ENCODE measurements at regions not wholly inside any gene's neighbourhood (a gene's known extent, or its start where the extent isn't known, plus 50 kb on each side); places are given as distances from the start of the nearest gene placed in this dataset.

DNA sequence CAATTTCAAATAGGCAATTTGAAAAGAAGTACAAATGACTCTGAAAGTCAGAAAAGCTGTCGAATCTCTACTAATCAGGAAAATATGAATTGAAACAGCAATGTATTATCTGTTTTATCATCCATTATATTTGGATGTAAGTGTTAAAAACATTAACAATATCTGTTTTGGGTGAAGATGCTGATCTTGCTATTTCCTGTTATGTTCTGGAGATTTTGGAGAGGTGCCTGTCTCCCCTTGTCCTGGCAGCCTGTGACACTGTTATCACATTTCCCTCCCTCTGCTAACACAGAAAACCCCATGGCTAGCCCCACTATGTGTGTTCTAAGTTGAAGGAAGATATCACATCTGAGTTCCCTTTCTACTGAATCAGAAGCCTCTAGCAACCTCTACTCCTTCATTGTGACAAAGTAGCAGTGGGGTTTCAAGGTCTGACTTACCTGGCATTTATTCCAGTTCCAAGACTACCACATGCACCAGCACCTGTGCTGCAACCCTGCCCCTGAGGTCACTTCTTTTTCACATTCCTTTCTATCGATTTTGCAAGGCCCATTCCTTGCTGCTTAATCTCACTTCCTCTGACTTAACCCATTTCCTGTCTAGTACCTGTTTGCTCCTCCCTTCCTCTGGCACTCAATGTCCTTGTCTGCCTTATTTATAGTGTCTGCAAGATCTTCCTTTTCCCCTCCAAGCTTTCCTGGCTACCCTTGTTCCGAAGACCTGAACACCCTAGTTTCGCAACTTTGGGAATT lies 95.5 kb upstream of the COL8A1 start:
- DNase-seq (ENCODE audit: low read depth), result peak; percentile 66

DNA sequence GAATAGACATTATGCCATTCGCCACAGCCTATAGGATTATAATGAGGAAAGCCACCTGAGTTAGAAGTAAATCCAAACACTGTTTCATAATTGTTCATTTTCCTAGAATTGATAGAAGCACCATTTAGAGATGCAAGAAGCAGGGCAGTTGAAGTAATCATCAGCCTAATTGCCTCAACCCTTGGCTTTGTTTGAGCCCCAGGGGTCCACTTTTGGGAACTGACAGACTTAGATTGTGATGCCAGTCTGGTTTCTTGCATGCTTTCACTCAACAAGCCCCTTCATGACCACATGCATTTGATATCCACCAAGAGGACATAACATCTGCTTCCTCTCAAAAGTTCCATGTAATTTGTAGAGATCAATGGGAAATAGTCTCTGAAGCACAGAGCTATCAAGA lies 97.2 kb upstream of the COL8A1 start:
- DNase-seq (ENCODE audit: low read depth), result no peak

DNA sequence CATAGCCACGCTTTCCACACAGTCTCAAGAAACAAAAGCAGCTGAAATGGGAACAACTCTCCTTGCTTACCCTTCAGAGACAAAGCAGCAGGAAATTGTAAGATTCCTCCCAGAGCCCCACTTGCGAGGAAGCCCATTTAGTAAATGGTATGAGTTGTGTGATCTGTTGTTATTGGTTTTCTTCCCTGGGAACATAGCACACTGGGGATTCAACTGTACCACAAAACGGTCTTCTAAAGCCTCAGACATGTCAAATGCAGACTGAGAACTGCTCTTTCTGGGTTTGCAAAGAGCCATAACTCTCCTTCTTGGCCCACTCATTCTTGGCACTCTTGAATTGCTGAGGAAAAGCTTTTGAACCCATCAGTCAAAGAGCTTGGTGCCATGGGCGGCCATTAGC lies 101.0 kb upstream of the COL8A1 start:
- no peak for DNase-seq (ENCODE audit: low read depth)

DNA sequence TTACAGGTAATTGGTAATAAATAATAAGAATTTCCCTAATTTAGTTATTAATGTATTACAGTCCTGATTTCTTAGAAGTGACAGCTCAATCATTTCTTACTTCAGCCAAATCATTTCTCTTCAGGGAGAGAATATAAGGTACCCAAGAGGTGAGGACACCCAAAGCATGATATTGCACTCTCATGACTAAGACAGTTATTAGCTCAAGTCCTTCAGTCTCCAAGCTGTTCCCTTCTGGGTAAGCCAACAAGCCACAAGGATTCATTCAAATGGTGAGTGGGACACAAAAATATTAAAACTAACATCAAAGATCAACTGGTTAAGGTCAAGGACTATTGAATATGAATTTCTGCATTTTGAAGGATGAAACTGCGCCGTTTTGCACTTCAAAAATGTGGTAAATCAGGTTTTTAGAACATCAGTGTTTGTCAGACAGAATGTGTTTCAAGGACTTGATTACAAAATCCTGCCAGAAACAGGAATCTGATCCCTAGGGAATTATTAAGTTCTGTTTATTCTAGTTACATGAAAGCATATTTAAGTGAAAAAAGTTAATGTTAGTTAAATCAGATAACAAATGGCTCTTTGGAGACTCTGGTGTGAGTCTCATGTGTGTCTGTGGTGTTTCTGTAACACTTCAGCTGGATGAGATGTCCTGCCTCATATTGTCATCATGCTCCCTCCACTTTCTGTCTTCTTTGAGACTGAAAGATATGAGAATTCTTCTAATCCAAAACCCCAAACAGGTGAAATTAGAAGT lies 101.7 kb upstream of the COL8A1 start:
- no peak for DNase-seq (ENCODE audit: low read depth)

- DNase-seq (ENCODE audit: low read depth), result peak; percentile 75
Observed at GRCh38 chr3:99534951-99535704, 103.3 kb upstream of the COL8A1 start.

GRCh38 chr3:99532246-99532645 lies 106.1 kb upstream of the COL8A1 start:
- peak; percentile 80 for DNase-seq (ENCODE audit: low read depth)

DNA sequence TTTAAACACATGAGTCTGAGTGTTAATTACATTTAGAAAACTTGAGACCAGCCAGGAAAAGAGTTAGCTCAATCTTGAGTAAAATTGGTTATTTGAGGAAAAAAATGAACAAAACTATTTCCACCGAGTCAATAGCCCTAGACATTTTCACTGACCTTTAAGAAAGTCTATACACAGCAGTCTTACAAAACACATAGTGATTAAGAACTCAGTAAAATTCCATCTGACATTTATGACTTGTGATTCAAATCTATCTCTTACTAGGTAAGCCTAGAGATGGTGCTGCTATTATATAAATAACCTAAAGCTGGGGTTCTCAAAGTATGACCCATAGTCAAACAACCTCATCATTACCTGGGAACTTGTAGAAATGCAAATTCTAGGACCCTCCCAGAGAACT lies 109.1 kb upstream of the COL8A1 start:
- no peak for DNase-seq (ENCODE audit: low read depth)

GRCh38 chr3:99526921-99527320 lies 111.5 kb upstream of the COL8A1 start:
- DNase-seq (ENCODE audit: low read depth), result no peak

DNA sequence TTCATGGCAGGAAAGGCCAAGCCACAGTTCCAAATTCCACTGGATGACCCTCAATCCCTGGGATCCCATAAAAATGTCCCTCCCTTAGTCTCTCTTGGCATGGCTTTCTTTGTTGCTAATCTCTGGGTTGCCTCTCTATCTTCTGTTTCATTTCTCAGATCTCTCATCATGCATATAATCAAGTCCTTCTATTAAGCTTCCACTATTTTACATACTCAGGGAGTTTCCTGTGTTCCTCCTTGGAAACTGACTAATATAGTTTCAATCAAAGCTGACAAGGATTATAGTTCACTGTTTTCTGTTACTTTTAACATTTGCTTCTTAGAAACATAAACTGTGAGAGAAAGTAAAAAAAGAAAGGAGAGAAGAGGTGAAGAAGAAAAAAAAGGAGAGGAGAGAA lies 113.8 kb upstream of the COL8A1 start:
- no peak for DNase-seq (ENCODE audit: low read depth)

DNA sequence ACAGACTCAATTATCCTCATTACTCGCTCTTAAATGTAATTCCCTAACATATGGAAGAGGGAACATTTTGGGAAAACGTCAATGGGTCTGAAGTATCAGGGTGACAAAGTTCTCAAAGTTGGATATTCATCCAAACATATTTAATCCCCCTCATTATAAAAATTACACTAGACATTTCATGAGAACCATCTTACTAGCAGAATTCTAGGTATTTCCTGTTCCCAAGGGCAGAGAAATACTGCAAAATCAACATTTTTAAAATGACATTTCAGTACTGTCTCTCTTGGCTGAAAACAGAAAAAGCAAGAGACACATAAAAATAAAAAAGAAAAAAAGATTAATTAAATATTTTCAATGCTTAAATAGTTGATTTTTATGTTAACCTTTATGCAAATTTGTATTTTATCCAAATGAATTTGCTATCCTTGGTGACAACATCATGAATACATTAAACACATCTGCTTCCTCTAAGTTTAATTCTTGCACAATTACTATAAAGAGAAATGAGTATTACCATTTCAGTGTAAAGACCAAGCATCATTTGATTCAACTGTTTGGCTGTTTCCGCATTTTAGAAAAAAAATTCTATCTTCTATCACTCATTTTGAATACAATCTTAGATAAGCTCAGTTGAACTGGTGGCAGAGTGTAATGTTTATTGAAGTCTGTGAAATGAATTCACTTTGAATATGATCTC lies 114.8 kb upstream of the COL8A1 start:
- DNase-seq (ENCODE audit: low read depth), result no peak

GRCh38 chr3:99522147-99522546 lies 116.2 kb upstream of the COL8A1 start:
- no peak for DNase-seq (ENCODE audit: low read depth)

DNA sequence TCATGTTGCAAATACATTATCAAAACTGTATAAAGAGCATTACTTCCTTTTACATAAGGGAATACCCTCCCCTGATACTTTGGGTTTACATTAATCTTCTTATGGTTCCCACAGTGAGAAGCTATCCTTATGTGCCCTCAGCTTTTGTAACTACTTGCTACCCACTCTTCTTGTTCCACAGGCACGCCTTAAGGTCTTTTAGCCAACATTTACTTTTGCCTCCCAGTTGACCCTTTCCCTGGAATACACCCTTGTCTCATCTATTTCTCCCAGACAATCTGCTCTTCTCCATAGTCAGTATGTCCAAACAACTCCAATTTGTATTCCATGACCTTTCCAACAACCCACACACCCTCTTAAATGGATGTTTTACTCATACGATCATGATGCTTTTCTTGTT lies 116.8 kb upstream of the COL8A1 start:
- no peak for DNase-seq (ENCODE audit: low read depth)

- no peak for DNase-seq (ENCODE audit: low read depth)
Observed at GRCh38 chr3:99520513-99520912, 117.9 kb upstream of the COL8A1 start.

DNA sequence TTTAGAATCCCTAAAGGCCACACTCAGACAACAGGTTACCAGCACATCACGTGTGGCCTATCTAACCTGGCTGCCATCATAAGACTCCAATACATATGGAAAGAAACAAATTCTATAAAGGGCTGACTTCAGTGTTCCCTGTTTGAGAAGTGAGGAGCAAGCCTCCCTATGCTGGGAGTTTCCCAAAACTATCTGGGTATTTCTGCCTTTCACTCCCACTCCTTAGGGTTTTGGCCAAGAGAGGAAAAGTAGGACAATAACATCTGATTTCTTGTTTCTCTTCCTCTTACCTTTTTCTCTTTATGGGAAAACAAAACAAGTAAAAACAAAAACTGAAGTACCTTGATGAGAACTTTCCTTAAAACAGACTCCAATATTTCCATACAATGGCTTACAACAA lies 121.5 kb upstream of the COL8A1 start:
- DNase-seq (ENCODE audit: low read depth), result no peak

DNA sequence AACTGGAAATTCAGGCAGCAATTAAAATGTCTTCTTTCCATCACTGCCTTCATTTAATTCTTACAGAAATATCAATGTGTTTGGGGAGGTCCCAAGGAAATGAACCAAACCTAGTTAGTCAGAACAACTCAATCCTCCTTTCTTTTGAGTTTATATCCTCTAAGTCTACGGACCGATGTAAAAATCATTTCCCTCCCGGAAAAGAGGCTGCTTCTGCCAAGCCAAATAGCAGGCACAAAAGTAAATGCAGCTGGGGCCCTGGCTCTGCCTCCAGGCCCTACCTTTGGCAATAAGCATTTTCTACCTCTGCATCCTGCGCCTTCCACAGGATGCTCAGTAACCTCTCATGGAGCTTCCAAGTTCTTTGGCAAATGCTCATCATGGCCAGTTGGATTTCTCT lies 122.5 kb upstream of the COL8A1 start:
- no peak for DNase-seq (ENCODE audit: low read depth)

DNA sequence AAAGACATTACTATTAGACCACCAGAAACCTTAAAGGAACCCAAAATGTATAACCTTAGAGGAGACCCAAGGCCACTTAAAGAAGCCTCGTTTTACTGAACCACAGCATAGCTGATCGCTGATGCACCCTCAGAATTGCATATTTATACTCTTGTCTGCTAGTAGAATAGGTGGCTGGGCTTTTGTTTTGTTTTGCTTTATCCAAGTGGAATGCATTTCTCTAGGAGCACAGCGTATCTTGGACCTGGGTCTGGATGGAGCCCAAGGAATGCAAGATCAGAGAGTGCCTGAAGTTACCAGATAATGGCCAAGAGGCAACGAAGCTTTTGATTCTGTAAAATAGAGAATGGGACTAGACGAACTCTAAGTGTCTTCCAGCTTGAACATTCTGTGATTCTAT lies 129.2 kb upstream of the COL8A1 start:
- peak; percentile 77 for DNase-seq (ENCODE audit: low read depth)

- DNase-seq (ENCODE audit: low read depth), result no peak
Observed at GRCh38 chr3:99508191-99508590, 130.2 kb upstream of the COL8A1 start.

DNA sequence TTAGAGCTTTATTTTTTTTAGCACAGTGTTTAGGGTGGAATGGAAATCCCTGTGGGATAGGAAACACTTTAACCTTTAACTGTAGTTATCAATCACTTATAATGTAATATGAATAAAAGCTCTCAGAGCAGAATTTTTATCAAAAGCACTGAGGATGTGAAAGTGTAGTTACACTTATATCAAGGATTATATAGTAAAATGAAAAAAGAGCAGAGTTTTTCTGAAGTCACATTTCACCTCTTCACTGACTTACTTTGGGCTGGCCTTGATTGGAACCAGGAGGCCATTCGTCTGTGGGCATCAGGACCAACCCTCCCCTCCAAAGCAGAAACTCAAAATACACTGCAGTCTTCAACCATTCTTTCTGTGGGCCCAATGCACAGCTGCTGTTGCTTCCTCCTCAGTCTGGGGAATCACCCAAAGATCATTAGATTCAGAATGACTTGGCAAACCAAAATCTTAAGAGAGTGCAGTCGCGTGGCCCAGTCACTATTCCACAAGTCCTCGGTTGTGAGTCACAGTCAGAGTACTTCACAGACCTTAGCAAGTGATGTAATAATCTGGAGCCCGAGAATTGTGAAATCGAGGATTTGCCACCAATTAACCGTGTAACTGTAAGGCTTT lies 132.6 kb upstream of the COL8A1 start:
- DNase-seq (ENCODE audit: low read depth), result peak; percentile 96

DNA sequence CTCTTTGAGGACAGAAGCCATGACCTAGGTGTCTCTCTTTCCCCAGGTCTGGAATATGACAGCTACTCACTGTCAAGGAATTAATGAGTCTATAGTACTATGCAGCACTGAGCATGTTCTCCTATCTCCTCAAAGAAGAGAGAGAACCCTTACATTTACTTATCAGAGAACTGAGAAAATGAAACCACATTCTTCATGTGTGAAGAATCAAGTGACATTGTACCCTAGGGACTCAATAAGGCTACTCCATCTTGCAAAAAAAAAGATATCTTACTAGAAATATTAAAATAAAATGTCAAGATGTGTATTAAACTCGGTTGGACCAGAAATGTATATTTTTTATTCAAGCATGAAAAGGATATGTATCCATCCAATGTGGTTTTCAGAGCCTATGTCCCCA lies 133.2 kb upstream of the COL8A1 start:
- DNase-seq (ENCODE audit: low read depth), result peak; percentile 16

GRCh38 chr3:99504258-99504657 lies 134.1 kb upstream of the COL8A1 start:
- DNase-seq (ENCODE audit: low read depth), result peak; percentile 73

DNA sequence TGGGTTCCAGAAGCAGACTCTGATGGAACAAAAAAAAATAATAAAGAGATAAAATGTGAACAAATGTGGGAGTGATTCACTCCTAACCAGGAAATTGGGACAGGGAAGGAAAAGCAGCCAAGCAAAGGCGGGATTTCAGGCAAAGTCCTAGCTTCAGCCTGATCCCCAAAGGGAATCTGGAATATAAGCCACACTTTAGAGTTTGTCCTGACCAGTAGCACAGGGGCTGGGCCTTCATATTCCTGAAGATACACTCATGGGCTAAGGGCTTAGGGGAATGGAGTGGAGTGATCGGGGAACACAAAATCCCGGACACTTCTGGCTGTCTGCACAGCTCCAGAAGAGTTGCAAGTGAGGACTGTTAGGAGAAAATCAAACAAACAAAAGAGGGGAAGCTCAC lies 135.0 kb upstream of the COL8A1 start:
- peak; percentile 14 for DNase-seq (ENCODE audit: low read depth)

- DNase-seq (ENCODE audit: low read depth), result no peak
Observed at GRCh38 chr3:99502871-99503270, 135.5 kb upstream of the COL8A1 start.
